GM18867 (cell line): ENCODE measurements at regions not wholly inside any gene's neighbourhood (a gene's known extent, or its start where the extent isn't known, plus 50 kb on each side); places are given as distances from the start of the nearest gene placed in this dataset.

Experiments
- ATAC-seq: cut with Tn5 transposase; IDR thresholded peaks from one replicate; pipeline ENCODE4 v1.9.1; 2021; ENCODE audit warnings: mild to moderate bottlenecking, moderate library complexity; ENCODE audit not compliant: unreplicated experiment

GRCh38 chr2:38509947-38510326, 92.8 kb downstream of the HNRNPLL start:
- ATAC-seq, result no peak

GRCh38 chr2:38509314-38509946, 93.3 kb downstream of the HNRNPLL start:
- ATAC-seq, result no peak

GRCh38 chr2:38508311-38509039, 94.3 kb downstream of the HNRNPLL start:
- peak; percentile 70 for ATAC-seq

- no peak for ATAC-seq
These were observed 95.0 kb downstream of the HNRNPLL start for GRCh38 chr2:38507712-38508111.

- ATAC-seq, result no peak
These were observed 96.9 kb downstream of the HNRNPLL start for GRCh38 chr2:38505779-38506178.

GRCh38 chr2:38504169-38504568, 98.6 kb downstream of the HNRNPLL start:
- no peak for ATAC-seq

GRCh38 chr2:38502107-38502506, 100.6 kb downstream of the HNRNPLL start:
- no peak for ATAC-seq

- ATAC-seq, result no peak
These were observed 102.5 kb downstream of the HNRNPLL start for GRCh38 chr2:38500283-38500634.

GRCh38 chr2:38499548-38500282, 103.0 kb downstream of the HNRNPLL start:
- no peak for ATAC-seq

GRCh38 chr2:38498045-38498481, 104.7 kb downstream of the HNRNPLL start:
- no peak for ATAC-seq

GRCh38 chr2:38497670-38498037, 105.1 kb downstream of the HNRNPLL start:
- ATAC-seq, result no peak

GRCh38 chr2:38496927-38497669, 105.6 kb downstream of the HNRNPLL start:
- ATAC-seq, result no peak

GRCh38 chr2:38495880-38496279, 106.8 kb downstream of the HNRNPLL start:
- no peak for ATAC-seq

- ATAC-seq, result no peak
These were observed 108.3 kb downstream of the HNRNPLL start for GRCh38 chr2:38494394-38494793.

- ATAC-seq, result no peak
These were observed 110.6 kb downstream of the HNRNPLL start for GRCh38 chr2:38492042-38492615.

- ATAC-seq, result no peak
These were observed 111.3 kb downstream of the HNRNPLL start for GRCh38 chr2:38491436-38491835.

GRCh38 chr2:38489846-38490245, 112.8 kb upstream of the ATL2 start:
- ATAC-seq, result no peak

GRCh38 chr2:38487852-38488251, 110.8 kb upstream of the ATL2 start:
- ATAC-seq, result no peak

GRCh38 chr2:38486213-38487026, 109.3 kb upstream of the ATL2 start:
- no peak for ATAC-seq

- peak; percentile 99 for ATAC-seq
These were observed 108.7 kb upstream of the ATL2 start for GRCh38 chr2:38485734-38486133.
